Osteocyte (in vitro differentiated cells): ENCODE measurements at regions not wholly inside any gene's neighbourhood (a gene's known extent, or its start where the extent isn't known, plus 50 kb on each side); places are given as distances from the start of the nearest gene placed in this dataset.

ENCODE experiments used
- DNase-seq: peaks from one replicate; pipeline ENCODE4 v3.0.0; 2021; ENCODE audit warnings: mixed read lengths; ENCODE audit not compliant: unreplicated experiment; ENCODE audit errors: extremely low spot score
- H3K27ac Mint-ChIP-seq: one replicate; pipeline ENCODE4 v1.8.0; 2021; ENCODE audit warnings: mild to moderate bottlenecking, mixed read lengths; ENCODE audit not compliant: unreplicated experiment
- H3K27me3 Mint-ChIP-seq: one replicate; pipeline ENCODE4 v1.8.0; 2021; ENCODE audit warnings: mixed read lengths; ENCODE audit not compliant: unreplicated experiment
- H3K36me3 Mint-ChIP-seq: one replicate; pipeline ENCODE4 v1.8.0; 2021; ENCODE audit warnings: mixed read lengths; ENCODE audit not compliant: unreplicated experiment
- H3K4me1 Mint-ChIP-seq: one replicate; pipeline ENCODE4 v1.8.0; 2021; ENCODE audit warnings: mixed read lengths; ENCODE audit not compliant: unreplicated experiment
- H3K4me3 Mint-ChIP-seq: one replicate; pipeline ENCODE4 v1.8.0; 2021; ENCODE audit warnings: mild to moderate bottlenecking, moderate library complexity, mixed read lengths; ENCODE audit not compliant: unreplicated experiment
- H3K9me3 Mint-ChIP-seq: one replicate; pipeline ENCODE4 v1.8.0; 2021; ENCODE audit warnings: mixed read lengths; ENCODE audit not compliant: unreplicated experiment
- CTCF ChIP-seq: fragments of 200-600 bp; sonication (generic); IDR thresholded peaks from 2 replicates; pipeline ENCODE4 v1.5.0; 2021; ENCODE audit warnings: antibody characterized with exemption, mild to moderate bottlenecking, moderate library complexity

GRCh38 chr3:115500795-115501194 is 122.5 kb upstream of the GAP43 start:
- peaks cover 3% of the 10 kb centered on the region for H3K4me1 Mint-ChIP-seq
- no peak for TF ChIP-seq CTCF
- H3K4me3 Mint-ChIP-seq, result no peak overlapping the region
- no peak for DNase-seq
- H3K27me3 Mint-ChIP-seq, result no peaks in the 10 kb centered on the region
- H3K9me3 Mint-ChIP-seq, result no peaks in the 10 kb centered on the region
- H3K36me3 Mint-ChIP-seq, result no peaks in the 10 kb centered on the region
- no peak overlapping the region for H3K27ac Mint-ChIP-seq

DNA sequence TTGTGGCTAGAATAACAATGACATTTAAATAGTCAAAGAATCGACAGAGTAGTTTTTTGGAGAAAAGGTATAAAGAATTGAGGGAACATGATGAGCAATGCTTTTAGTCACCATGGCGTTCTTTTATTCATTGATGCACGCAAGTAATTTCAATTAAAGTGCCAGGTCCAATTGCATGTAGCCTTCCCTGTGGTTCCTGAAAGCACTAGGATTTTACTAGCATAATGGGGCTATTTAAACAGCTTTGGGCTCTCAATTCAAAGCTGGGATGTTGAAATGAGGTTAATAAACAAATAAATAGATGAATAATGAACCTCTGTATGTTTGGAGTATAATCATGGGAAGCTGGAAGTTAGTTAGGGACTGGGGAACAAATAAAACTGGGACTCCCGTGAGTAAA is 121.2 kb upstream of the GAP43 start:
- Mint-ChIP-seq H3K4me1 (peaks cover 3% of the 10 kb centered on the region), H3K9me3 (peaks cover 5% of the 10 kb centered on the region), H3K36me3 (no peaks in the 10 kb centered on the region), H3K27me3 (no peaks in the 10 kb centered on the region), H3K4me3 (no peak overlapping the region), H3K27ac (no peak overlapping the region)
- DNase-seq, result no peak
- no peak for TF ChIP-seq CTCF

- Mint-ChIP-seq H3K27me3 (no peaks in the 10 kb centered on the region), H3K4me1 (peaks cover 3% of the 10 kb centered on the region), H3K4me3 (no peak overlapping the region), H3K27ac (no peak overlapping the region), H3K9me3 (peaks cover 7% of the 10 kb centered on the region), H3K36me3 (no peaks in the 10 kb centered on the region)
- DNase-seq, result no peak
- no peak for TF ChIP-seq CTCF
These were observed 119.9 kb upstream of the GAP43 start for GRCh38 chr3:115503394-115503793.

DNA sequence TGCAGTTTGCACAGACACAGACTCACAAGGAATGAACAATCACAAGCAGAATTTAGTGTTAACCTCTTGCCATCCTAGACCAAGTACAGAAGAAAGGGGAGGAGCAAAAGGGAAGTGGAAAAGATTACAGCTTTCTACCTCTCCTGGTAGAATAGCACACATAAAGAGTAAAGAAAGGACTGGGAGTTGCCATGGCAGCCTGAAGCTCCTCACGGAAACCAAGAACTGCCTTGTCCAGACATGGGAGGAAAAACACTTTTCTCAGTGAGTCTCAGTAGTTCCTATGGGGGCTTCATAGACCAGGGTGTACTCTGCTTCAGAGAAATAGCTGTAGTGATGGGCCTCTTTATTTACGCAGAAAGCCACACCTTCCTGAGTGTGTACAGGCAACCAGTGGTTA is 114.7 kb upstream of the GAP43 start:
- H3K27ac Mint-ChIP-seq, result no peak overlapping the region
- peaks cover 14% of the 10 kb centered on the region for H3K27me3 Mint-ChIP-seq
- H3K4me3 Mint-ChIP-seq, result no peak overlapping the region
- DNase-seq, result no peak
- H3K36me3 Mint-ChIP-seq, result no peaks in the 10 kb centered on the region
- H3K9me3 Mint-ChIP-seq, result peaks cover 7% of the 10 kb centered on the region
- H3K4me1 Mint-ChIP-seq, result peaks cover 21% of the 10 kb centered on the region
- TF ChIP-seq CTCF, result no peak

- no peak for DNase-seq
- Mint-ChIP-seq H3K36me3 (no peaks in the 10 kb centered on the region), H3K9me3 (no peaks in the 10 kb centered on the region), H3K4me1 (peaks cover 27% of the 10 kb centered on the region), H3K4me3 (peak overlapping the region; percentile 86), H3K27ac (peak overlapping the region; percentile 88), H3K27me3 (peaks cover 14% of the 10 kb centered on the region)
- no peak for TF ChIP-seq CTCF
These were observed 110.5 kb upstream of the GAP43 start for GRCh38 chr3:115512565-115513415.
